AG04450 (cell line): ENCODE measurements at regions not wholly inside any gene's neighbourhood (a gene's known extent, or its start where the extent isn't known, plus 50 kb on each side); places are given as distances from the start of the nearest gene placed in this dataset.

Experiments used
- CTCF ChIA-PET: fragments of 300-600, 350-600 bp; formaldehyde crosslinking; extraction: SDS; loops from one replicate; lab custom pipeline; 2022; ENCODE audit warnings: antibody characterized with exemption, inconsistent platforms; lab: Charles Lee
- POLR2A ChIA-PET: fragments of 350-600 bp; formaldehyde crosslinking; extraction: SDS; loops from one replicate; lab custom pipeline; 2021; ENCODE audit warnings: antibody characterized with exemption, inconsistent platforms; lab: Yijun Ruan, JAX
- DNase-seq: peaks from one replicate; pipeline ENCODE4 v3.0.0-alpha.2; 2011; ENCODE audit warnings: low read depth, low spot score
- H3K27ac ChIP-seq: one replicate; pipeline ENCODE4 v1.5.1; 2012; ENCODE audit warnings: low read depth, low read length, control low read depth
- H3K27me3 ChIP-seq: one replicate; pipeline ENCODE4 v1.6.0; 2012; ENCODE audit warnings: low read length; ENCODE audit not compliant: control insufficient read depth, insufficient read depth
- H3K4me3 ChIP-seq: 2 replicates; pipeline ENCODE4 v1.5.1; 2011; ENCODE audit warnings: mild to moderate bottlenecking, low read depth, low read length, control low read depth
- H3K9me3 ChIP-seq: 2 replicates; pipeline ENCODE4 v1.5.1; 2012; ENCODE audit warnings: low read length; ENCODE audit not compliant: control insufficient read depth, insufficient read depth
- TF ChIP-seq, protein P1 (sequence below): IDR thresholded peaks from 2 replicates; pipeline ENCODE4 v1.5.1; 2011; ENCODE audit warnings: low read depth, low read length, control low read depth, inconsistent platforms

DNA sequence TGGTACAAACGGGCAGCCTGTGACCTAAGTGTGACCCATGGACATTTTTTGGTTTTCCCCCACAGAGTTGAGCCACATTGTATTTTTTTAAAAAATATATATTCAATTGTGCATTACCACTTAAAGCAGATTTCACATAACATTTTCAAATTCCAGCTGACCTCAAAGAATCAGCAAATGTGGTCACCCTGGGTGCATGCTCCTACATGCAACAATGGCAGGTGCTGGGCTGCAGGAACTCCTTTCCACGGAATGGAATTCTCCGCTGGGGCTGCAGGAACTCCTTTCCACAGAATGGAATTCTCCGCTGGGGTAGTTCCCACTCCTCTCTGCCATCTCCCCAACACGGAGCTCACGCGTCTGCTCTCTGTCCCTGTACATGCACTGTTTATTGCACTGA lies 68.7 kb downstream of the MAP10 start:
- Histone ChIP-seq H3K27me3 (no peaks in the 10 kb centered on the region), H3K4me3 (no peak overlapping the region), H3K27ac (no peak overlapping the region), H3K9me3 (no peaks in the 10 kb centered on the region; the same call in 1 of the 2 replicates)
- DNase-seq = no peak
- ChIA-PET CTCF (no interaction called here), POLR2A (no interaction called here)
- TF ChIP-seq, protein P1, sequence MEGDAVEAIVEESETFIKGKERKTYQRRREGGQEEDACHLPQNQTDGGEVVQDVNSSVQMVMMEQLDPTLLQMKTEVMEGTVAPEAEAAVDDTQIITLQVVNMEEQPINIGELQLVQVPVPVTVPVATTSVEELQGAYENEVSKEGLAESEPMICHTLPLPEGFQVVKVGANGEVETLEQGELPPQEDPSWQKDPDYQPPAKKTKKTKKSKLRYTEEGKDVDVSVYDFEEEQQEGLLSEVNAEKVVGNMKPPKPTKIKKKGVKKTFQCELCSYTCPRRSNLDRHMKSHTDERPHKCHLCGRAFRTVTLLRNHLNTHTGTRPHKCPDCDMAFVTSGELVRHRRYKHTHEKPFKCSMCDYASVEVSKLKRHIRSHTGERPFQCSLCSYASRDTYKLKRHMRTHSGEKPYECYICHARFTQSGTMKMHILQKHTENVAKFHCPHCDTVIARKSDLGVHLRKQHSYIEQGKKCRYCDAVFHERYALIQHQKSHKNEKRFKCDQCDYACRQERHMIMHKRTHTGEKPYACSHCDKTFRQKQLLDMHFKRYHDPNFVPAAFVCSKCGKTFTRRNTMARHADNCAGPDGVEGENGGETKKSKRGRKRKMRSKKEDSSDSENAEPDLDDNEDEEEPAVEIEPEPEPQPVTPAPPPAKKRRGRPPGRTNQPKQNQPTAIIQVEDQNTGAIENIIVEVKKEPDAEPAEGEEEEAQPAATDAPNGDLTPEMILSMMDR = no peak

DNA sequence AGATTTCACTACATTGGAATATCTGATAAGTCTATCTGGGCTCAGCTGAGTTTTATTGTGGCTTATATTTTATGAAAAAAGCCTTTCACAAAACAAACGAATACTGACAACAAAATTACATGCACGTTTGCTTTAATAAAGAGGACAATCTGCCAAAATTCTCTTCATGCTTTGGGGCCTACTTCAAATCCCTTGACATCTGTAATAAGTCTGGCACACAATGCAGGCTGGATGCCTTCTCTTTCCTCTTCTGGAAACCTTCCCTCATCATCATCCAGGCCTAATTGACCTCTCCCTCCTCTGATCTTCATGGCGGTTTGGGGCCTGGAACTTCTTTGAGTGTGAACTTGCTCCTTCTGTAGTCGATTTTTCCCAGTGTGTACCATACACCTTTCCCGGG lies 70.3 kb downstream of the MAP10 start:
- ChIA-PET POLR2A (no interaction called here), CTCF (no interaction called here)
- Histone ChIP-seq H3K9me3 (no peaks in the 10 kb centered on the region; the same call in 1 of the 2 replicates), H3K27ac (no peak overlapping the region), H3K27me3 (no peaks in the 10 kb centered on the region), H3K4me3 (no peak overlapping the region)
- TF ChIP-seq, protein P1 = no peak
- DNase-seq = no peak

DNA sequence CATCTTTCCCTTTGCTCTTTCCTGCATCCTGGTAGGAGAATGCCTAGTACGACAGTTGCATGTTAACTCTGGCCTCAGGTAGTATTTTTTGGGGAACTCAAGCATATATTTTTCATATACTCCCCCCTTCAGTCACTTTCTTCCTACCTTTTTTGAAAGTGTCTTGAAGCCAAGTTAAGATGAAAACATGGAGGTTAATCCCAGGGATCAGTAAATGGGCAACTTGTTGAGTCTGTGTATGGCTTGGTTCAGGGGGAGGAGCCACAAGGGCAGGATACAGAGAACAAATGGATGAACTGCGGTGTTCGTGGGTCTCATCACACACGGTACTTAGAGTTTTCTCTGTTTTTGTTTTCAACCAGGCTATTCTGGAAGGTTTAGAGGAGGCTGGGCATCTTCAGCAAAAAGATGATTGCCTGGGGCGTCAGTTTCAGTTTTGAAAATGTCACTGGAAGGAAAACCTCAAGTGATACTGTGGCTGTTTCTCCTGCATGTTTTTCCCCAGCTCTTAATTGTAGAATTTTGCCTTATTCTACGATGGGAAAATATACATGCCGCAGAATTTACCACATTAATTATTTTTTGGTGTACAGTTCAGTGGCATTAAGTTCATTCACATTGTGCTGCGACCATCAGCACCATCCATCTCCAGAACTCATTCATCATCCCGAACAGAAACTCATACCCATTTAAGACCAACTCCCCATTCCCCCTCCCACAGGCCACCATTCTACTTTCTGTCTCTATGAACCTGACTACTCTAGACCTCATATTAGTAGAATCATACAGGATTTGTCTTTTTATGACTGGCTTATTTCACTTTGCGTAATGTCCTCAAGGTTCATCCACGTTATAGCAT lies 71.5 kb downstream of the MAP10 start:
- CTCF ChIA-PET = interaction anchor here (1.1 kb wide), 1 partner anchor 66 kb away, joined by 3 read pairs; no protein-coding TSS in a partner anchor
- POLR2A ChIA-PET = no interaction called here
- H3K27ac ChIP-seq = no peak overlapping the region
- peaks cover 2% of the 10 kb centered on the region for H3K27me3 ChIP-seq
- no peak for DNase-seq
- no peaks in the 10 kb centered on the region for H3K9me3 ChIP-seq
- TF ChIP-seq, protein P1 = no peak
- H3K4me3 ChIP-seq = no peak overlapping the region

DNA sequence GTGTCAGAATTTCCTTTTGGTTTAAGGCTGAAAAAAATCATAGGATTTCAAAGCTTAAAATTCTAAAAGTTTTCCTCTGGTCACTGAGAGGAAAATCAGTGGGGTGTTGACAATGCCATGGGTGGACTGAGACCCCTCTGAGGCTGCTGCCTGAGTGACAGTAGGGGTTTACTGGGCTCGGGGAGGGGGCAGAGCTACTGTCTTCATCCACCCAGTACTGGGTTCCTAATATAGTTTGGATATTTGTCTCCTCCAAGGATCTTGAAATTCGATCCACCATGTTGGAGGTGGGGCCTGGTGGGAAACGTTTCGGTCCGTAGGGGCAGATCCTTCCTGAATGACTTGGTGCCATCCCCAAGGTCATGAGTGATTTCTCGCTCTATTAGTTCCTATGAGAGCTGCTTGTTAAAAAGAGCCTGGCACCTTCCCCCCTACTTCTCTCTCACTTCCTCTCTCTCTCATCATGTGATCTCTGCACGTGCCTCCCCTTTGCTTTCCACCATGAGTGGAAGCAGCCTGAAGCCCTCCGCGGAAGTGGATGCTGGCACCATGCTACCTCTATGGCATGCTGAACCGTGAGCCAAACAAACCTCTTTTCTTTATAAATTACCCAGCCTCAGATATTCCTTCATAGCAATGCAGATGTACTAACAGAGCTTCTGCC lies 72.3 kb downstream of the MAP10 start:
- POLR2A ChIA-PET = no interaction called here
- no peak for DNase-seq
- Histone ChIP-seq H3K27ac (no peak overlapping the region), H3K4me3 (no peak overlapping the region), H3K9me3 (no peaks in the 10 kb centered on the region), H3K27me3 (peaks cover 2% of the 10 kb centered on the region)
- CTCF ChIA-PET = interaction anchor here (0.7 to 1.7 kb wide), 3 partner anchors 8 to 65 kb away, joined by 3 to 7 read pairs (median 3); no protein-coding TSS in a partner anchor
- TF ChIP-seq, protein P1 = no peak

DNA sequence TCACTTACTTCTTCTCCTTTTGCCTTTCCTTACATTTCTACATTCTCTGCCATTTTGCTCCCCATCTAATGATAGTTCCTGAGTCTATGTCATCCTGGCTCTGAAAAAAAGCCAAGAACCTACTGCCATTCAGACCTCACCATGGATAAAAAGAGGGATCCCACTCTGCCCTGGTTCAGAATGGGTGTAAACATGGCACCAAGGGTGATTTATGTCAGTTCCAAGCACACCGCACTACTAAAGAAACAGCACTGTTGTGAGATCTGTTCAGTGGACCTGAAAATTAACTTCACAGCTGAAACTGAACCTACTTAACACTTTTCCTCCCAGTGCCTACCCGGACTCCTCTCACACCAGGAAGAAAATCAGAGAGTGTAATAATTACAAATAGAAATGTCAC lies 72.3 kb upstream of the NTPCR start:
- Histone ChIP-seq H3K9me3 (no peaks in the 10 kb centered on the region), H3K27ac (no peak overlapping the region), H3K4me3 (no peak overlapping the region), H3K27me3 (peaks cover 2% of the 10 kb centered on the region)
- TF ChIP-seq, protein P1 = no peak
- ChIA-PET CTCF (interaction anchor here (0.7 to 3.6 kb wide), 3 partner anchors 9 to 38 kb away, joined by 3 to 29 read pairs (median 7); no protein-coding TSS in a partner anchor), POLR2A (no interaction called here)
- DNase-seq = no peak
